Endothelial cell of umbilical vein (primary cell): ENCODE measurements at regions not wholly inside any gene's neighbourhood (a gene's known extent, or its start where the extent isn't known, plus 50 kb on each side); places are given as distances from the start of the nearest gene placed in this dataset.

ENCODE experiments used
- BruUV-seq: library from RNA; stranded (reverse); fragments of 400-500 nt; replicated peaks from 2 replicates; lab custom pipeline; 2021; lab: Mats Ljungman, UMichigan
- CTCF ChIA-PET: fragments of 300-600, 350-600 bp; sonication (Branson Sonifier 250); formaldehyde crosslinking; loops from one replicate; lab custom pipeline; 2021; ENCODE audit warnings: antibody characterized with exemption, inconsistent platforms; lab: Charles Lee
- POLR2A ChIA-PET: fragments of 300-600, 350-600 bp; sonication (Branson Sonifier 250); formaldehyde crosslinking; loops from one replicate; lab custom pipeline; 2021; ENCODE audit warnings: antibody characterized with exemption, inconsistent platforms; lab: Charles Lee
- DNase-seq: peaks from one replicate; pipeline ENCODE4 v3.0.0-alpha.2; 2011; ENCODE audit warnings: low read depth, low spot score
- FAIRE-seq: peaks from 2 replicates; lab custom pipeline; 2011; peaks lifted over from hg19 to GRCh38; lab: Jason Lieb, UNC
- H2AFZ ChIP-seq: 2 replicates; pipeline ENCODE4 v1.6.0; 2012; ENCODE audit warnings: low read depth, low read length, control low read depth, inconsistent platforms
- H3K27ac ChIP-seq: 2 replicates; pipeline ENCODE4 v1.5.1; 2011; ENCODE audit warnings: low read depth, mild to moderate bottlenecking, control low read depth, low read length, moderate library complexity; ENCODE audit not compliant: insufficient read depth
- H3K27me3 ChIP-seq, 2 experiments: 2 replicates each; pipeline versions ENCODE4 v1.6.0 to v1.6.1; 2011; ENCODE audit warnings: low read length in 2 of 2, mixed read lengths in 1 of 2; ENCODE audit not compliant: control insufficient read depth in 2 of 2, insufficient read depth in 2 of 2
- H3K36me3 ChIP-seq, 2 experiments: 2 replicates in 1 of 2; 3 replicates in 1 of 2; pipeline ENCODE4 v1.5.1; 2011; ENCODE audit warnings: low read length in 2 of 2, mild to moderate bottlenecking in 1 of 2, moderate library complexity in 1 of 2; ENCODE audit not compliant: control insufficient read depth in 2 of 2, insufficient read depth in 2 of 2; ENCODE audit errors: extremely low read depth in 1 of 2
- H3K4me1 ChIP-seq: 3 replicates; pipeline ENCODE4 v1.5.1; 2011; ENCODE audit warnings: mild to moderate bottlenecking, low read length; ENCODE audit not compliant: control insufficient read depth, insufficient read depth; ENCODE audit errors: extremely low read depth
- H3K4me2 ChIP-seq: 2 replicates; pipeline ENCODE4 v1.6.1; 2011; ENCODE audit warnings: low read length, control low read depth, mixed read lengths; ENCODE audit not compliant: insufficient read depth
- H3K4me3 ChIP-seq, 3 experiments: fragments of 200-600 bp in 1 of 3; sonication (generic), shearing (Covaris generic) in 1 of 3; replicated peaks in 1 of 3; 2 replicates each; pipeline ENCODE4 v1.5.1; 2011 to 2016; ENCODE audit warnings: control low read depth in 3 of 3, low read length in 3 of 3, mild to moderate bottlenecking in 2 of 3, inconsistent platforms in 1 of 3, low read depth in 1 of 3, moderate library complexity in 1 of 3; ENCODE audit not compliant: insufficient read depth in 1 of 3
- H3K79me2 ChIP-seq: 2 replicates; pipeline ENCODE4 v1.6.0; 2012; ENCODE audit warnings: low read length, inconsistent platforms; ENCODE audit not compliant: control insufficient read depth, insufficient read depth
- H3K9ac ChIP-seq: replicated peaks from 2 replicates; pipeline ENCODE3; 2011; ENCODE audit warnings: low read length, control low read depth; ENCODE audit not compliant: insufficient read depth; ENCODE audit errors: extremely low read depth
- H3K9me1 ChIP-seq: replicated peaks from 3 replicates; pipeline ENCODE4 v1.6.0; 2011; ENCODE audit warnings: mild to moderate bottlenecking, low read length; ENCODE audit not compliant: control insufficient read depth, insufficient read depth; ENCODE audit errors: extremely low read depth
- H3K9me3 ChIP-seq: replicated peaks from 2 replicates; pipeline ENCODE4 v1.5.1; 2012; ENCODE audit warnings: low read length, inconsistent platforms; ENCODE audit not compliant: control insufficient read depth, insufficient read depth
- H4K20me1 ChIP-seq: replicated peaks from 2 replicates; pipeline ENCODE3; 2011; ENCODE audit warnings: mild to moderate bottlenecking, low read length; ENCODE audit not compliant: control insufficient read depth, insufficient read depth; ENCODE audit errors: extremely low read depth
- EZH2 ChIP-seq: IDR thresholded peaks from 2 replicates; pipeline ENCODE4 v1.6.1; 2012; ENCODE audit warnings: borderline replicate concordance, low read depth, mild to moderate bottlenecking, moderate library complexity, low read length, inconsistent platforms; ENCODE audit not compliant: severe bottlenecking
- FOS ChIP-seq: IDR thresholded peaks from 2 replicates; pipeline ENCODE4 v1.6.1; 2011; ENCODE audit warnings: mild to moderate bottlenecking, low read length, moderate library complexity, borderline replicate concordance; ENCODE audit not compliant: insufficient read depth
- GATA2 ChIP-seq: IDR thresholded peaks from 2 replicates; pipeline ENCODE4 v1.7.0; 2011; ENCODE audit warnings: low read depth, mild to moderate bottlenecking, moderate library complexity, mixed read lengths, low read length; ENCODE audit not compliant: insufficient read length, insufficient read depth
- JUN ChIP-seq: IDR thresholded peaks from 2 replicates; pipeline ENCODE4 v1.6.1; 2011; ENCODE audit warnings: borderline replicate concordance, low read depth; ENCODE audit not compliant: insufficient read length, insufficient read depth
- MYC ChIP-seq: IDR thresholded peaks from one replicate; pipeline ENCODE4 v1.6.1; 2011; ENCODE audit warnings: mild to moderate bottlenecking, low read depth, low read length
- POLR2A ChIP-seq: IDR thresholded peaks from 2 replicates; pipeline ENCODE4 v1.6.1; 2012; ENCODE audit warnings: low read depth, mild to moderate bottlenecking, control low read depth, low read length
- POLR2AphosphoS5 ChIP-seq: IDR thresholded peaks from 2 replicates; pipeline ENCODE4 v1.6.1; 2012; ENCODE audit warnings: low read depth, mild to moderate bottlenecking, control low read depth, low read length, moderate library complexity; ENCODE audit not compliant: insufficient read depth
- dilution Hi-C: fragments of 300-500 bp; cut with MboI; formaldehyde crosslinking; loops from one replicate; pipeline ENCODE4 v1.15.0; 2019; ENCODE audit warnings: low sequenced_read_pairs; ENCODE audit not compliant: extremely low pct_ligation_motif_present
- intact Hi-C: fragments of 100-400 bp; cut with micrococcal nuclease; formaldehyde crosslinking; loops from one replicate; pipeline ENCODE4 v1.10.0; 2022
- TF ChIP-seq, protein P1 (sequence below), 2 donors: IDR thresholded peaks; 1 replicate in 1 of 2; 2 replicates in 1 of 2; pipeline ENCODE4 v1.5.1; 2011; ENCODE audit warnings: low read length in 2 of 2, mild to moderate bottlenecking in 2 of 2, moderate library complexity in 2 of 2, control low read depth in 1 of 2, inconsistent platforms in 1 of 2, low read depth in 1 of 2; ENCODE audit not compliant: insufficient read depth in 1 of 2; ENCODE audit errors: extremely low read depth in 1 of 2
- TF ChIP-seq, protein P2 (sequence below): IDR thresholded peaks from 2 replicates; pipeline ENCODE4 v1.6.1; 2011; ENCODE audit not compliant: insufficient read depth, insufficient read length

DNA sequence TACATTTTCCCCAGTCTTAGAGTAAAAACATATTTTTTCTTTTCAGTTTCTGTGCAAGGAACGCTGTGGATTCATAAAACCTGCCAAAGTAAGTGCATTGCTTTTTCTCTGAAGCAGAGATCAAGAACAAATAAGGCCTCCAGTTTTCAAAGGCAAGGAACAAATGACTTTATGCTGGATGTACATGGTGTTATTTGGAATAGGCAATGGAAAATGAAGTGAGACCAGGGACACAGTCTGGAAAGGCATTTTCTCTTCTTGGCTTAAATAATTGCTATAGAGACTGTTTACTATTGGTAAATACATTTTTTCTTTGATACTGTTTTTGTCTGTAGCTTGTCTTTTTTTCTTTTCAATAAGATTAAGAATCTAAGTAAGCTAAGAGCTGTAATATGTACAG is 725.9 kb upstream of the MDGA2 start:
- H2AFZ ChIP-seq: no peak overlapping the region
- H3K4me2 ChIP-seq: no peak overlapping the region
- H3K9me1 ChIP-seq: no peaks in the 10 kb centered on the region
- dilution Hi-C loops (no loop called here), intact Hi-C loops (no loop called here)
- H3K9ac ChIP-seq: no peak overlapping the region
- H3K36me3 ChIP-seq: no peaks in the 10 kb centered on the region
- TF ChIP-seq GATA2 (no peak), MYC (no peak), POLR2AphosphoS5 (no peak), JUN (no peak), FOS (no peak), EZH2 (no peak), POLR2A (no peak)
- TF ChIP-seq, protein P1, sequence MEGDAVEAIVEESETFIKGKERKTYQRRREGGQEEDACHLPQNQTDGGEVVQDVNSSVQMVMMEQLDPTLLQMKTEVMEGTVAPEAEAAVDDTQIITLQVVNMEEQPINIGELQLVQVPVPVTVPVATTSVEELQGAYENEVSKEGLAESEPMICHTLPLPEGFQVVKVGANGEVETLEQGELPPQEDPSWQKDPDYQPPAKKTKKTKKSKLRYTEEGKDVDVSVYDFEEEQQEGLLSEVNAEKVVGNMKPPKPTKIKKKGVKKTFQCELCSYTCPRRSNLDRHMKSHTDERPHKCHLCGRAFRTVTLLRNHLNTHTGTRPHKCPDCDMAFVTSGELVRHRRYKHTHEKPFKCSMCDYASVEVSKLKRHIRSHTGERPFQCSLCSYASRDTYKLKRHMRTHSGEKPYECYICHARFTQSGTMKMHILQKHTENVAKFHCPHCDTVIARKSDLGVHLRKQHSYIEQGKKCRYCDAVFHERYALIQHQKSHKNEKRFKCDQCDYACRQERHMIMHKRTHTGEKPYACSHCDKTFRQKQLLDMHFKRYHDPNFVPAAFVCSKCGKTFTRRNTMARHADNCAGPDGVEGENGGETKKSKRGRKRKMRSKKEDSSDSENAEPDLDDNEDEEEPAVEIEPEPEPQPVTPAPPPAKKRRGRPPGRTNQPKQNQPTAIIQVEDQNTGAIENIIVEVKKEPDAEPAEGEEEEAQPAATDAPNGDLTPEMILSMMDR (IDR thresholded peaks at IDR 0.05; ENCODE audit: extremely low read depth in 1 of 2, insufficient read depth in 1 of 2, low read depth in 1 of 2, low read length in 2 of 2): no peak
- TF ChIP-seq, protein P2, sequence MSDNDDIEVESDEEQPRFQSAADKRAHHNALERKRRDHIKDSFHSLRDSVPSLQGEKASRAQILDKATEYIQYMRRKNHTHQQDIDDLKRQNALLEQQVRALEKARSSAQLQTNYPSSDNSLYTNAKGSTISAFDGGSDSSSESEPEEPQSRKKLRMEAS: no peak
- DNase-seq (no peak), FAIRE-seq (no peak)
- POLR2A ChIA-PET: no interaction called here
- no TSS peak for BruUV-seq
- no peaks in the 10 kb centered on the region for H3K79me2 ChIP-seq
- H4K20me1 ChIP-seq: no peaks in the 10 kb centered on the region
- H3K4me1 ChIP-seq: no peaks in the 10 kb centered on the region
- CTCF ChIA-PET: no interaction called here
- no peak overlapping the region for H3K4me3 ChIP-seq
- H3K27ac ChIP-seq: no peak overlapping the region
- H3K27me3 ChIP-seq: no peaks in the 10 kb centered on the region
- H3K9me3 ChIP-seq: no peaks in the 10 kb centered on the region
